SU-DHL-6 (cell line): ENCODE measurements at regions not wholly inside any gene's neighbourhood (a gene's known extent, or its start where the extent isn't known, plus 50 kb on each side); places are given as distances from the start of the nearest gene placed in this dataset.

Source experiments
- H2AFZ ChIP-seq: fragments of 200-600 bp; sonication (generic); 2 replicates; pipeline ENCODE4 v1.6.1; 2014; ENCODE audit warnings: low read depth, mild to moderate bottlenecking, moderate library complexity, mixed read lengths, antibody characterized with exemption, low read length; ENCODE audit not compliant: severe bottlenecking
- H3F3A ChIP-seq: fragments of 200-600 bp; shearing (Covaris generic); 2 replicates; pipeline ENCODE4 v1.6.0; 2016; ENCODE audit warnings: antibody characterized with exemption, mild to moderate bottlenecking; ENCODE audit not compliant: insufficient read depth
- H3K27ac ChIP-seq: fragments of 200-600 bp; sonication (generic); 2 replicates; pipeline ENCODE4 v1.5.1; 2016; ENCODE audit warnings: low read depth, mild to moderate bottlenecking, low read length, moderate library complexity, mixed read lengths
- H3K27me3 ChIP-seq: fragments of 200-600 bp; sonication (generic), shearing (Covaris generic); 2 replicates; pipeline ENCODE4 v1.6.0; 2014; ENCODE audit warnings: mild to moderate bottlenecking, low read length
- H3K36me3 ChIP-seq: fragments of 200-600 bp; sonication (generic); 2 replicates; pipeline ENCODE4 v1.6.1; 2014; ENCODE audit warnings: mild to moderate bottlenecking, low read length, mixed read lengths
- H3K4me2 ChIP-seq: fragments of 300-600, 200-600 bp; shearing (Covaris generic), sonication (generic); 2 replicates; pipeline ENCODE4 v1.6.0; 2014; ENCODE audit warnings: low read length, low read depth, mild to moderate bottlenecking; ENCODE audit not compliant: poor library complexity, severe bottlenecking
- H3K4me3 ChIP-seq: fragments of 200-600 bp; sonication (generic); 2 replicates; pipeline ENCODE4 v1.5.1; 2014; ENCODE audit warnings: antibody characterized with exemption, low read length, mild to moderate bottlenecking, mixed read lengths; ENCODE audit not compliant: insufficient read depth, poor library complexity, severe bottlenecking
- H3K79me2 ChIP-seq: fragments of 200-600 bp; sonication (generic); 2 replicates; pipeline ENCODE4 v1.6.1; 2014; ENCODE audit warnings: mild to moderate bottlenecking, low read length, moderate library complexity; ENCODE audit not compliant: insufficient read depth
- H3K9ac ChIP-seq: fragments of 200-600 bp; sonication (generic); 2 replicates; pipeline ENCODE4 v1.7.0; 2014; ENCODE audit warnings: mild to moderate bottlenecking, low read length
- H3K9me2 ChIP-seq: fragments of 200-600 bp; sonication (generic); replicated peaks from 2 replicates; pipeline ENCODE4 v1.6.1; 2014; ENCODE audit warnings: low read length; ENCODE audit not compliant: insufficient read depth
- H3K9me3 ChIP-seq: fragments of 200-600 bp; sonication (generic); 2 replicates; pipeline ENCODE4 v1.6.1; 2014; ENCODE audit warnings: low read length, mixed read lengths; ENCODE audit not compliant: insufficient read depth
- H4K20me1 ChIP-seq: fragments of 200-600 bp; sonication (generic); 2 replicates; pipeline ENCODE4 v1.6.1; 2014; ENCODE audit warnings: low read depth, mild to moderate bottlenecking, antibody characterized with exemption, low read length, moderate library complexity, mixed read lengths
- EZH2phosphoT487 ChIP-seq: fragments of 200-600 bp; sonication (generic), shearing (Covaris generic); conservative IDR thresholded peaks from 2 replicates; pipeline ENCODE4 v1.6.1; 2018; ENCODE audit warnings: mild to moderate bottlenecking, antibody characterized with exemption, low read length, moderate library complexity, mixed read lengths
- TF ChIP-seq, protein P1 (sequence below): fragments of 200-600 bp; sonication (generic); IDR thresholded peaks from one replicate; pipeline ENCODE4 v1.5.1; 2017; ENCODE audit warnings: antibody characterized with exemption, mild to moderate bottlenecking, low read length, moderate library complexity; ENCODE audit not compliant: insufficient read depth, poor library complexity, severe bottlenecking

GRCh38 chr15:62606376-62607113, 436.0 kb upstream of the TPM1 start:
- H3K79me2 ChIP-seq, result no peaks in the 10 kb centered on the region
- no peak overlapping the region for H3K4me2 ChIP-seq
- H3K9ac ChIP-seq, result no peak overlapping the region
- no peaks in the 10 kb centered on the region for H3K36me3 ChIP-seq
- no peak overlapping the region for H3K4me3 ChIP-seq
- no peak overlapping the region for H3K27ac ChIP-seq
- H3K27me3 ChIP-seq, result no peaks in the 10 kb centered on the region
- H2AFZ ChIP-seq, result no peak overlapping the region
- TF ChIP-seq, protein P1, sequence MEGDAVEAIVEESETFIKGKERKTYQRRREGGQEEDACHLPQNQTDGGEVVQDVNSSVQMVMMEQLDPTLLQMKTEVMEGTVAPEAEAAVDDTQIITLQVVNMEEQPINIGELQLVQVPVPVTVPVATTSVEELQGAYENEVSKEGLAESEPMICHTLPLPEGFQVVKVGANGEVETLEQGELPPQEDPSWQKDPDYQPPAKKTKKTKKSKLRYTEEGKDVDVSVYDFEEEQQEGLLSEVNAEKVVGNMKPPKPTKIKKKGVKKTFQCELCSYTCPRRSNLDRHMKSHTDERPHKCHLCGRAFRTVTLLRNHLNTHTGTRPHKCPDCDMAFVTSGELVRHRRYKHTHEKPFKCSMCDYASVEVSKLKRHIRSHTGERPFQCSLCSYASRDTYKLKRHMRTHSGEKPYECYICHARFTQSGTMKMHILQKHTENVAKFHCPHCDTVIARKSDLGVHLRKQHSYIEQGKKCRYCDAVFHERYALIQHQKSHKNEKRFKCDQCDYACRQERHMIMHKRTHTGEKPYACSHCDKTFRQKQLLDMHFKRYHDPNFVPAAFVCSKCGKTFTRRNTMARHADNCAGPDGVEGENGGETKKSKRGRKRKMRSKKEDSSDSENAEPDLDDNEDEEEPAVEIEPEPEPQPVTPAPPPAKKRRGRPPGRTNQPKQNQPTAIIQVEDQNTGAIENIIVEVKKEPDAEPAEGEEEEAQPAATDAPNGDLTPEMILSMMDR, result no peak
- TF ChIP-seq EZH2phosphoT487, result no peak
- H4K20me1 ChIP-seq, result no peaks in the 10 kb centered on the region
- no peaks in the 10 kb centered on the region for H3K9me3 ChIP-seq
- H3F3A ChIP-seq, result no peaks in the 10 kb centered on the region
- H3K9me2 ChIP-seq, result no peaks in the 10 kb centered on the region

DNA sequence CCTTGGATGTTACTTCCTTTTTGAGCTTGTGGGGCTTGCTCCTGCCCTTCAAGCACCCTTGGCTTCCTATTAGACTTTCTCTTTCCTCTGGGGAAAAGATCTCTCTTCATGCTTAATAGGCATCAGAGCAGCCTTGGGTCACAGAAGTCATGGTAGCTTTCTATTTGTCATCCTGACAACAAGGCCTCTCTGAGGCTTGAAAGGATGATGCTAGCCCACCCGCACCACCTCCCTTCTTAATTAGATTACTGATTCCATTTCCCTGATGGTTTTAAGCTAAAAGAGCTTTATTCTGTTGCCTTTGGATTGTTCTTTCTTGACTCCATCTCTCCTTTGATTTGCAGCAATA, 435.5 kb upstream of the TPM1 start:
- Histone ChIP-seq H3K27me3 (no peaks in the 10 kb centered on the region), H3K4me3 (no peak overlapping the region), H3K27ac (no peak overlapping the region), H3K9me2 (no peaks in the 10 kb centered on the region), H3K9me3 (no peaks in the 10 kb centered on the region), H3K36me3 (no peaks in the 10 kb centered on the region), H2AFZ (no peak overlapping the region), H4K20me1 (no peaks in the 10 kb centered on the region), H3F3A (no peaks in the 10 kb centered on the region), H3K4me2 (no peak overlapping the region), H3K9ac (no peak overlapping the region), H3K79me2 (no peaks in the 10 kb centered on the region)
- no peak for TF ChIP-seq EZH2phosphoT487
- TF ChIP-seq, protein P1, result no peak

GRCh38 chr15:62607643-62608042, 434.9 kb upstream of the TPM1 start:
- H3K27me3 ChIP-seq, result no peaks in the 10 kb centered on the region
- H3K9me2 ChIP-seq, result no peaks in the 10 kb centered on the region
- no peaks in the 10 kb centered on the region for H3K79me2 ChIP-seq
- TF ChIP-seq, protein P1, result no peak
- no peak for TF ChIP-seq EZH2phosphoT487
- no peak overlapping the region for H3K9ac ChIP-seq
- no peak overlapping the region for H2AFZ ChIP-seq
- H3F3A ChIP-seq, result no peaks in the 10 kb centered on the region
- H3K36me3 ChIP-seq, result no peaks in the 10 kb centered on the region
- H3K27ac ChIP-seq, result no peak overlapping the region
- H3K4me3 ChIP-seq, result no peak overlapping the region
- H3K4me2 ChIP-seq, result no peak overlapping the region
- H4K20me1 ChIP-seq, result no peaks in the 10 kb centered on the region
- H3K9me3 ChIP-seq, result no peaks in the 10 kb centered on the region
